ENCODE measurements at regions not wholly inside any gene's neighbourhood (a gene's known extent, or its start where the extent isn't known, plus 50 kb on each side); places are given as distances from the start of the nearest gene placed in this dataset.

GRCh38 chr7:16982640-16983350 is 101.0 kb upstream of the AGR3 start:
- no peak overlapping the region for H2AFZ ChIP-seq (ENCODE audit: low read depth, low read length)
- Mint-ChIP-seq H3K27ac (ENCODE audit: unreplicated experiment) (peak overlapping the region; percentile 11), H3K27me3 (ENCODE audit: low read depth, unreplicated experiment) (peaks cover 1% of the 10 kb centered on the region), H3K9me3 (ENCODE audit: unreplicated experiment) (peaks cover 3% of the 10 kb centered on the region), H3K4me1 (ENCODE audit: low read depth, unreplicated experiment) (peaks cover 23% of the 10 kb centered on the region), H3K36me3 (ENCODE audit: low read depth, unreplicated experiment) (no peaks in the 10 kb centered on the region), H3K4me3 (ENCODE audit: unreplicated experiment) (no peak overlapping the region)
- peak; percentile 99 for TF ChIP-seq CTCF (IDR thresholded peaks at IDR 0.05; ENCODE audit: insufficient read depth, low read depth, low read length)
- TF ChIP-seq EZH2 (IDR thresholded peaks at IDR 0.05; ENCODE audit: insufficient read depth, low read length) = no peak
- peak overlapping the region; percentile 16 for H3K4me2 ChIP-seq (ENCODE audit: low read length)
- no peaks in the 10 kb centered on the region for H3K79me2 ChIP-seq (ENCODE audit: insufficient read depth, low read length)
- DNase-seq (ENCODE audit: low read depth) = peak; percentile 40
- peaks cover 11% of the 10 kb centered on the region for H3K4me1 ChIP-seq (ENCODE audit: insufficient read depth, low read length)
- no peaks in the 10 kb centered on the region for H4K20me1 ChIP-seq (ENCODE audit: insufficient read depth, low read length)
- H3K27ac ChIP-seq (ENCODE audit: low read depth, low read length) = no peak overlapping the region
- FAIRE-seq = peak; percentile 23
- no peaks in the 10 kb centered on the region for H3K36me3 ChIP-seq (ENCODE audit: insufficient read depth, low read length)
- no peak overlapping the region for H3K9ac ChIP-seq (ENCODE audit: low read length)
- H3K4me3 ChIP-seq (ENCODE audit: insufficient read depth, low read depth, low read length) = no peak overlapping the region
- H3K27me3 ChIP-seq (ENCODE audit: insufficient read depth, low read length) = no peaks in the 10 kb centered on the region
- H3K9me3 ChIP-seq (ENCODE audit: insufficient read depth, low read depth, low read length) = no peaks in the 10 kb centered on the region

- Histone ChIP-seq H4K20me1 (ENCODE audit: insufficient read depth, low read length) (no peaks in the 10 kb centered on the region), H3K27me3 (ENCODE audit: insufficient read depth, low read length) (no peaks in the 10 kb centered on the region), H3K79me2 (ENCODE audit: insufficient read depth, low read length) (no peaks in the 10 kb centered on the region), H3K4me1 (ENCODE audit: insufficient read depth, low read length) (peaks cover under 1% of the 10 kb centered on the region), H3K9ac (ENCODE audit: low read length) (no peak overlapping the region), H2AFZ (ENCODE audit: low read depth, low read length) (no peak overlapping the region), H3K36me3 (ENCODE audit: insufficient read depth, low read length) (no peaks in the 10 kb centered on the region), H3K27ac (ENCODE audit: low read depth, low read length) (no peak overlapping the region), H3K4me2 (ENCODE audit: low read length) (no peak overlapping the region), H3K4me3 (ENCODE audit: insufficient read depth, low read depth, low read length) (no peak overlapping the region), H3K9me3 (ENCODE audit: insufficient read depth, low read depth, low read length) (no peaks in the 10 kb centered on the region)
- TF ChIP-seq CTCF (IDR thresholded peaks at IDR 0.05; ENCODE audit: insufficient read depth, low read depth, low read length) (no peak), EZH2 (IDR thresholded peaks at IDR 0.05; ENCODE audit: insufficient read depth, low read length) (no peak)
- FAIRE-seq (no peak), DNase-seq (ENCODE audit: low read depth) (no peak)
- Mint-ChIP-seq H3K36me3 (ENCODE audit: low read depth, unreplicated experiment) (no peaks in the 10 kb centered on the region), H3K27me3 (ENCODE audit: low read depth, unreplicated experiment) (peaks cover 1% of the 10 kb centered on the region), H3K9me3 (ENCODE audit: unreplicated experiment) (peaks cover 3% of the 10 kb centered on the region), H3K27ac (ENCODE audit: unreplicated experiment) (no peak overlapping the region), H3K4me3 (ENCODE audit: unreplicated experiment) (no peak overlapping the region), H3K4me1 (ENCODE audit: low read depth, unreplicated experiment) (peaks cover 11% of the 10 kb centered on the region)
Measured at GRCh38 chr7:16984375-16984774, 102.6 kb upstream of the AGR3 start.

GRCh38 chr7:16985621-16986020 is 103.8 kb upstream of the AGR3 start:
- peaks cover 1% of the 10 kb centered on the region for H3K9me3 Mint-ChIP-seq (ENCODE audit: unreplicated experiment)
- H3K4me1 ChIP-seq (ENCODE audit: insufficient read depth, low read length) = no peaks in the 10 kb centered on the region
- no peak overlapping the region for H3K27ac ChIP-seq (ENCODE audit: low read depth, low read length)
- H3K27ac Mint-ChIP-seq (ENCODE audit: unreplicated experiment) = no peak overlapping the region
- H3K9me3 ChIP-seq (ENCODE audit: insufficient read depth, low read depth, low read length) = no peaks in the 10 kb centered on the region
- no peaks in the 10 kb centered on the region for H3K36me3 Mint-ChIP-seq (ENCODE audit: low read depth, unreplicated experiment)
- H3K4me3 ChIP-seq (ENCODE audit: insufficient read depth, low read depth, low read length) = no peak overlapping the region
- peaks cover 1% of the 10 kb centered on the region for H3K27me3 Mint-ChIP-seq (ENCODE audit: low read depth, unreplicated experiment)
- H3K27me3 ChIP-seq (ENCODE audit: insufficient read depth, low read length) = no peaks in the 10 kb centered on the region
- H3K9ac ChIP-seq (ENCODE audit: low read length) = no peak overlapping the region
- H4K20me1 ChIP-seq (ENCODE audit: insufficient read depth, low read length) = no peaks in the 10 kb centered on the region
- no peak overlapping the region for H3K4me2 ChIP-seq (ENCODE audit: low read length)
- DNase-seq (ENCODE audit: low read depth) (no peak), FAIRE-seq (no peak)
- H3K4me3 Mint-ChIP-seq (ENCODE audit: unreplicated experiment) = no peak overlapping the region
- peaks cover 6% of the 10 kb centered on the region for H3K4me1 Mint-ChIP-seq (ENCODE audit: low read depth, unreplicated experiment)
- TF ChIP-seq CTCF (IDR thresholded peaks at IDR 0.05; ENCODE audit: insufficient read depth, low read depth, low read length) (no peak), EZH2 (IDR thresholded peaks at IDR 0.05; ENCODE audit: insufficient read depth, low read length) (no peak)
- no peaks in the 10 kb centered on the region for H3K79me2 ChIP-seq (ENCODE audit: insufficient read depth, low read length)
- H3K36me3 ChIP-seq (ENCODE audit: insufficient read depth, low read length) = no peaks in the 10 kb centered on the region
- H2AFZ ChIP-seq (ENCODE audit: low read depth, low read length) = no peak overlapping the region
